GM23338 (cell line): ENCODE measurements at regions not wholly inside any gene's neighbourhood (a gene's known extent, or its start where the extent isn't known, plus 50 kb on each side); places are given as distances from the start of the nearest gene placed in this dataset.

ENCODE experiments used
- EZH2phosphoT487 ChIP-seq: fragments of 200-600 bp; sonication (generic); IDR thresholded peaks from one replicate; pipeline ENCODE4 v1.8.1; 2018; ENCODE audit warnings: antibody characterized with exemption; ENCODE audit not compliant: unreplicated experiment
- POLR2AphosphoS5 ChIP-seq: IDR thresholded peaks from 2 replicates; pipeline ENCODE4 v1.6.1; 2016; ENCODE audit warnings: antibody characterized with exemption, low read depth
- ZNF331 ChIP-seq: fragments of 250-450 bp; sonication (Bioruptor Pico); IDR thresholded peaks from 2 replicates; pipeline ENCODE4 v1.5.0; 2020; ENCODE audit warnings: low read depth, mild to moderate bottlenecking, moderate library complexity
- TF ChIP-seq, protein P1 (sequence below), 2 experiments: fragments of 200-600 bp in 1 of 2; sonication (generic) in 1 of 2; conservative IDR thresholded peaks; 2 replicates each; pipeline versions ENCODE4 v1.5.1 to v1.6.1; 2016 to 2017; ENCODE audit warnings: antibody characterized with exemption in 2 of 2, low read depth in 2 of 2, mild to moderate bottlenecking in 2 of 2, moderate library complexity in 1 of 2
- TF ChIP-seq, protein P2 (sequence below): IDR thresholded peaks from one replicate; pipeline ENCODE4 v1.6.1; 2018; ENCODE audit warnings: antibody characterized with exemption; ENCODE audit not compliant: unreplicated experiment
- TF ChIP-seq, protein P3 (sequence below): IDR thresholded peaks from 2 replicates; pipeline ENCODE4 v1.6.1; 2016; ENCODE audit warnings: antibody characterized with exemption

DNA sequence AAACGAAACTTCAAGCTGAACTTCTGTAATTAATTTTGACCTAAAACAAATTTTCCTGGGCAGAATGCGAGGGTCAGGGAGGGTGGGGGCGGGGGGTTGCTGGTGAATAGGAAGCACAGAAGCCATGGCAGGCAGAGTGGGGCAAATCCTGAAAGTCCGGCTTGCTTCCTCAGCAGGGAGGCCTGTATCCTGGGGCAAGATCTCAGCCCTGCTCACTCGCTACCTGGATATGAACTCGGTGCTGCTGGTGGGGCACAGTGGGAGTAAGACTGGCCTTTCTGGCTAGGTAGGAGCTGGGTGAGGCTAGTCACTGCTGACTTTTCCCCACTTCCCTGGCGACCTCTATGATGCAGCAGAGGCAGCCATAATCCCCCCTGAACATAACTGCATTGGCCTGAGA, 168.9 kb upstream of the CHORDC1 start:
- TF ChIP-seq POLR2AphosphoS5 (no peak), ZNF331 (CRISPR knock-in tag) (no peak), EZH2phosphoT487 (no peak)
- TF ChIP-seq, protein P1, sequence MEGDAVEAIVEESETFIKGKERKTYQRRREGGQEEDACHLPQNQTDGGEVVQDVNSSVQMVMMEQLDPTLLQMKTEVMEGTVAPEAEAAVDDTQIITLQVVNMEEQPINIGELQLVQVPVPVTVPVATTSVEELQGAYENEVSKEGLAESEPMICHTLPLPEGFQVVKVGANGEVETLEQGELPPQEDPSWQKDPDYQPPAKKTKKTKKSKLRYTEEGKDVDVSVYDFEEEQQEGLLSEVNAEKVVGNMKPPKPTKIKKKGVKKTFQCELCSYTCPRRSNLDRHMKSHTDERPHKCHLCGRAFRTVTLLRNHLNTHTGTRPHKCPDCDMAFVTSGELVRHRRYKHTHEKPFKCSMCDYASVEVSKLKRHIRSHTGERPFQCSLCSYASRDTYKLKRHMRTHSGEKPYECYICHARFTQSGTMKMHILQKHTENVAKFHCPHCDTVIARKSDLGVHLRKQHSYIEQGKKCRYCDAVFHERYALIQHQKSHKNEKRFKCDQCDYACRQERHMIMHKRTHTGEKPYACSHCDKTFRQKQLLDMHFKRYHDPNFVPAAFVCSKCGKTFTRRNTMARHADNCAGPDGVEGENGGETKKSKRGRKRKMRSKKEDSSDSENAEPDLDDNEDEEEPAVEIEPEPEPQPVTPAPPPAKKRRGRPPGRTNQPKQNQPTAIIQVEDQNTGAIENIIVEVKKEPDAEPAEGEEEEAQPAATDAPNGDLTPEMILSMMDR (conservative IDR thresholded peaks at IDR 0.05; ENCODE audit: low read depth in 2 of 2), result no peak
- TF ChIP-seq, protein P2, sequence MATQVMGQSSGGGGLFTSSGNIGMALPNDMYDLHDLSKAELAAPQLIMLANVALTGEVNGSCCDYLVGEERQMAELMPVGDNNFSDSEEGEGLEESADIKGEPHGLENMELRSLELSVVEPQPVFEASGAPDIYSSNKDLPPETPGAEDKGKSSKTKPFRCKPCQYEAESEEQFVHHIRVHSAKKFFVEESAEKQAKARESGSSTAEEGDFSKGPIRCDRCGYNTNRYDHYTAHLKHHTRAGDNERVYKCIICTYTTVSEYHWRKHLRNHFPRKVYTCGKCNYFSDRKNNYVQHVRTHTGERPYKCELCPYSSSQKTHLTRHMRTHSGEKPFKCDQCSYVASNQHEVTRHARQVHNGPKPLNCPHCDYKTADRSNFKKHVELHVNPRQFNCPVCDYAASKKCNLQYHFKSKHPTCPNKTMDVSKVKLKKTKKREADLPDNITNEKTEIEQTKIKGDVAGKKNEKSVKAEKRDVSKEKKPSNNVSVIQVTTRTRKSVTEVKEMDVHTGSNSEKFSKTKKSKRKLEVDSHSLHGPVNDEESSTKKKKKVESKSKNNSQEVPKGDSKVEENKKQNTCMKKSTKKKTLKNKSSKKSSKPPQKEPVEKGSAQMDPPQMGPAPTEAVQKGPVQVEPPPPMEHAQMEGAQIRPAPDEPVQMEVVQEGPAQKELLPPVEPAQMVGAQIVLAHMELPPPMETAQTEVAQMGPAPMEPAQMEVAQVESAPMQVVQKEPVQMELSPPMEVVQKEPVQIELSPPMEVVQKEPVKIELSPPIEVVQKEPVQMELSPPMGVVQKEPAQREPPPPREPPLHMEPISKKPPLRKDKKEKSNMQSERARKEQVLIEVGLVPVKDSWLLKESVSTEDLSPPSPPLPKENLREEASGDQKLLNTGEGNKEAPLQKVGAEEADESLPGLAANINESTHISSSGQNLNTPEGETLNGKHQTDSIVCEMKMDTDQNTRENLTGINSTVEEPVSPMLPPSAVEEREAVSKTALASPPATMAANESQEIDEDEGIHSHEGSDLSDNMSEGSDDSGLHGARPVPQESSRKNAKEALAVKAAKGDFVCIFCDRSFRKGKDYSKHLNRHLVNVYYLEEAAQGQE, result no peak
- TF ChIP-seq, protein P3, sequence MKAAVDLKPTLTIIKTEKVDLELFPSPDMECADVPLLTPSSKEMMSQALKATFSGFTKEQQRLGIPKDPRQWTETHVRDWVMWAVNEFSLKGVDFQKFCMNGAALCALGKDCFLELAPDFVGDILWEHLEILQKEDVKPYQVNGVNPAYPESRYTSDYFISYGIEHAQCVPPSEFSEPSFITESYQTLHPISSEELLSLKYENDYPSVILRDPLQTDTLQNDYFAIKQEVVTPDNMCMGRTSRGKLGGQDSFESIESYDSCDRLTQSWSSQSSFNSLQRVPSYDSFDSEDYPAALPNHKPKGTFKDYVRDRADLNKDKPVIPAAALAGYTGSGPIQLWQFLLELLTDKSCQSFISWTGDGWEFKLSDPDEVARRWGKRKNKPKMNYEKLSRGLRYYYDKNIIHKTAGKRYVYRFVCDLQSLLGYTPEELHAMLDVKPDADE, result no peak
